ENCODE measurements at regions not wholly inside any gene's neighbourhood (a gene's known extent, or its start where the extent isn't known, plus 50 kb on each side); places are given as distances from the start of the nearest gene placed in this dataset.
A peak's percentile ranks its signal among the peaks of the same experiment; 100 is the strongest.

GRCh38 chr1:8267307-8267706 is 50.6 kb upstream of the SLC45A1 start:
- DNase-seq = no peak

- DNase-seq = no peak
Observed at GRCh38 chr1:8266436-8267165, 51.3 kb upstream of the SLC45A1 start.

DNA sequence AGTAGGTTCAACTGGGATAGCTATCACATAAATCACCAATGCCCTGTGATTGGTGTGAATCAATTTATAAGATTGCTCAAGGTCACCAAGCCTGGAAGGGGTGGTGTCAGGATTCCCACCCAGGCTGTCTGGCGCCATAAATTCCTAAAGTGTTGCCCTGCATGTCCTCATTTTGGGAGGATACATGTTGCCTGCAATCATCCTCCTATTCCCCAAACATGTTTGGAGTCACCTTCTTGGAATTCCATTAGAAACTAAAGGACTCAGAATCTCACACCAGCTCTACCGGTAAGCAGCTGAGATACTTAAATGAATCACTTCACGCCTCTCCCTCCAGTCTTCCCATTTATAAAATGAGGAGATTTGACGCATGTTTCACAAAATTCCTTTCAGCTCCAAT is 54.1 kb upstream of the SLC45A1 start:
- DNase-seq = no peak

DNA sequence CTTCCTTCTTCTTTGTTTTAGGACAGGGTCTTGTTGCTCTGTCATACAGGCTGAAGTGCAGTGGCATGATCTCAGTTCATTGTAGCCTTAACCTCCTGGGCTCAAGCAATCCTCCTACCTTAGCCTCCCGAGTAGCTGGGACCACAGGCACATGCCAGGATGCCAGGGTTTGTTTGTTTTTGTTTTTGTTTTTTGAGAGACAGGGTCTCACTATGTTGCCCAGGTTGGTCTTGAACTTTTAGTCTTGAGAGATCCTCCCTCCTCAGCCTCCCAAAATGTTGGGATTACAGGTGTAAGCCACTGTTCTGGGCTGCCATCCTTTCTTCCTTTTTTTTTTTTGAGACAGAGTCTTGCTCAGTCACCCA is 56.5 kb upstream of the SLC45A1 start:
- DNase-seq = no peak

DNA sequence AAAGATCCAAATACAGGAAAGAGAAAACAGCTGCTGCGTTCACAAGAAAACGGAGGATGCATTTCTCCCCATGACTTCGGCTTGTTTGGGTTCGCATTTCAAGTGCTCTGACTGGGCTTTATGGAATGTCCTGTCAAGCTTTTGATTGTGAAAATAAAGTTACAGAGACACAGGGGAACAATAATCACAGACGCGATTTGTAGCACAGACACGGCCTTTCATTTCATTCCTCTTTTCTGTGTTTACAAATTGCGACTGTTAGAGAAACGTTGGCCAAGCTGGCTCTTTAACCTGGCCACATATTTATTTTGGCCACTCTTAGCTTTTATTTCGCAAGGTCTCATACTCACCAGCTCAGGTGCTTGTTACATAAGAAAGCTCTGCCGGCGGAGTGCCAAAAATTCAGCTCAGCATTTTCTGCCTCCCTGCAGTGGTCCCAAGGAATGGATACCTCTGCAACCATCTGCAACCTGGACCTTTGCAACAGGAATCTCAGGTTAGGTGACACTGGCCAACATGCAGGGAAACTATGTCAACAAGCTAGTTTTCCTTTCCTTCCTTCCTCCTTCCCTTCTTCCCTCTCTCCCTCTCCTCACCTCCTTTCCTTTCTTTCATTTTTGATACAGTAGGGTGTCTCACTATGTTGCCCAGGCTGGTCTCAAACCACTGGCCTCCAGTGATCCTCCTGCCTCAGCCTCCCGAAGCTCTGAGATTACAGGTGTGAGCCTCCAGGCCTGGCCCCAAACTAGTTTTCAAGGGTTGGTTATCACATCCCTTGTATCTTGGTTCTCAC is 58.2 kb upstream of the SLC45A1 start:
- DNase-seq = no peak

- DNase-seq = no peak
Observed at GRCh38 chr1:8257621-8258020, 60.3 kb upstream of the SLC45A1 start.

GRCh38 chr1:8256321-8256720 is 61.6 kb upstream of the SLC45A1 start:
- no peak for DNase-seq

- no peak for DNase-seq
Observed at GRCh38 chr1:8255712-8256111, 62.2 kb upstream of the SLC45A1 start.

DNA sequence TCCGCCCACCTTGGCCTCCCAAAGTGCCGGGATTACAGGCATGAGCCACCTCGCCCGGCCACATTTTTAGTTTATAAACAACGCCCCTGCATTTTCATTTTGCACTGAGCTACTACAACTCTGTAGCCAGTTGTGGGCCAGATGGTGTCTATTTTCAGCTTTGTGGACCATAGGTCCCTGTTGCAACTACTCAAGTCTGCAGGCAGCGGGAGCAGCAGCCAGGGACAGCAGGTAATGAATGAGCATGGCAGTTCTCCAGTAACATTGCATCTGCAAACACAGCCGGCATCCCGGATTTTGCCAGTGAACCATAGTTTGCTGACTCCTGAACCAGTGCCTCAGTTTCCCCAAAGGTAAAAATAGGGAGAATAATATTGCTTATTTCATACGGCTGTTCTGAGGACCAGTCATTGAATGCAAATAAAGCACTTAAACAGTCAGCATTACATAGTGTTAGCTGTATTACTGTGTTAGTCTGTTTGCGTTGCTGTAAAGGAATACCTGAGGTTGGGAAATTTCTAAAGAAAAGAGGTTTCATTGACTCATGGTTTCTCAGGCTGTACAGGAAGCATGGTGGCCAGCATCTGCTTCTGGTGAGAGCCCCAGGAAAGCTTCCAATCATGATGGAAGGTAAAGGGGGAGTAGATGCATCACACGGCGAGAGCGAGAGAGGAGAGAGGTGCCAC is 65.5 kb upstream of the SLC45A1 start:
- DNase-seq = no peak

GRCh38 chr1:8251635-8252034 is 66.3 kb upstream of the SLC45A1 start:
- no peak for DNase-seq

GRCh38 chr1:8249838-8250237 is 68.1 kb upstream of the SLC45A1 start:
- peak; percentile 51 for DNase-seq

DNA sequence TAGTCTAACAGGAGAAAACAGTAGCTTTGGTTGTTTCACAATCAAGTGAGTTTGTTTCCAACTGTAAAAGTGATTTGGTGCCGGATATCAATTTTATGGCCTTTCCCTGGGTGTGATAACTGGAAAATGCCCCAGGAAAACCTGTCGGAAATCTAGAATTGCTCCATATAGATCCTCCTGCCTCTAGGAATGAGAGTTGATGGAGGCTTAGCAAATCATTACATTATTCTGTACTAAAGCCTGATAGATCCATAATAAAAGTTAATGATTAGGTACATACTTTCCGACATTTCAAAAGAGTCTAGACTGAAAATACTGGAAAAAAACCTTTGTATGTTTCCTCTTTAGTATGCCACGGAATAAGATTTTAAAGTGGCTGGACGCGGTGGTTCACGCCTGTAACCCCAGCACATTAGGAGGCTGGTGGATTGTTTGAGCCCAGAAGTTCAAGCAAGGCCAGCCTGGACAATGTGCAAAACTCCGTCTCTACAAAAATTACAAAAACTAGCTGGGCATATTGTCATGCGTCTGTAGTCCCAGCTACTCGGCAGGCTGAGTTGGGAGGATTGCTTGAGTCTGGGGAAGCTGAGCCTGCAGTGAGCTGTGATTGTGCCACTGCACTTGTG is 70.0 kb upstream of the SLC45A1 start:
- no peak for DNase-seq

GRCh38 chr1:8244304-8244703 is 73.6 kb upstream of the SLC45A1 start:
- no peak for DNase-seq

DNA sequence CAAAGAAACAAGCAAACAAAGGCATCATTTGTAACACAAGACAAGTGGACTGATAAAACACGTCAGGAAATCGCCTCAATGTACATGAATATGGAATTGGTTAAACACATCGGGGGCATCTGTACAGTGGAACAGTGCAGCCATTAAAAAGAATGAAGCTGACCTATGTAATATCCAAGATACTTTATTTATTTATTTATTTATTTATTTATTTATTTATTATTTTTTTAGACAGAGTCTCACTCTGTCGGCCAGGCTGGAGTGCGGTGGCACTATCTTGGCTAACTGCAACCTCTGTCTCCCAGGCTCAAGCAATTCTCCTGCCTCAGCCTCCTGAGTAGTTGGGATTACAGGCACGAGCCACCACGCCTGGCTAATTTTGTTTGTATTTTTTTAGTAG is 75.4 kb upstream of the SLC45A1 start:
- DNase-seq = no peak

DNA sequence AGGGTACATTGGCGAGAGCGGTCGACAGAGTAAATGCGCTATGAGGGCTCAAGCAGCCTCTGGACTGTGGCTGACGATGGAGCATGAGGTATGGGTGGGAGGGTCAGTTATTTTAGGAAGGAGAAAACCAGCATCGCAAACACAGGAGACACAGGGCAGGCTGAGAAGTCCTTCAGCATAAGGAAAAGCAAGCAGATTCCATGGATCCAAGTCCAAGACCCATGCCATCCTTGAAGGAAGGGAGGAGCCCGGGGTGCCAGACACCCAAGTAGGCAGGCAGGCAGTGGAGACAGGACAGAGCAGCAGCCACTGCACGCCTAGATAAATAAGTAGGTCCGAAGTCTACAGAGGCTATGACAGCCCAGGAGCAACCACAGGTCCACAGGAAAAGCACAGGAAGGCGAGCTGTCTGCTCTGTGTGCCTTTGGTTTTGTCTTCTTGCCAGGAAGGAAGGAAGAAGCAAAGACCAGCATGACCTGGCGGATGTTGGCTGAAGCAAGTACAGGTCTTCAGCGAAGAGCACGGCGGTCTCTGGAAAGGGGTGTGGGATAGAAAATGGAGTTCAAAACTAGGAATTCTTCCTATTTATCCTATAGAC is 76.4 kb upstream of the SLC45A1 start:
- DNase-seq = peak; percentile 41

DNA sequence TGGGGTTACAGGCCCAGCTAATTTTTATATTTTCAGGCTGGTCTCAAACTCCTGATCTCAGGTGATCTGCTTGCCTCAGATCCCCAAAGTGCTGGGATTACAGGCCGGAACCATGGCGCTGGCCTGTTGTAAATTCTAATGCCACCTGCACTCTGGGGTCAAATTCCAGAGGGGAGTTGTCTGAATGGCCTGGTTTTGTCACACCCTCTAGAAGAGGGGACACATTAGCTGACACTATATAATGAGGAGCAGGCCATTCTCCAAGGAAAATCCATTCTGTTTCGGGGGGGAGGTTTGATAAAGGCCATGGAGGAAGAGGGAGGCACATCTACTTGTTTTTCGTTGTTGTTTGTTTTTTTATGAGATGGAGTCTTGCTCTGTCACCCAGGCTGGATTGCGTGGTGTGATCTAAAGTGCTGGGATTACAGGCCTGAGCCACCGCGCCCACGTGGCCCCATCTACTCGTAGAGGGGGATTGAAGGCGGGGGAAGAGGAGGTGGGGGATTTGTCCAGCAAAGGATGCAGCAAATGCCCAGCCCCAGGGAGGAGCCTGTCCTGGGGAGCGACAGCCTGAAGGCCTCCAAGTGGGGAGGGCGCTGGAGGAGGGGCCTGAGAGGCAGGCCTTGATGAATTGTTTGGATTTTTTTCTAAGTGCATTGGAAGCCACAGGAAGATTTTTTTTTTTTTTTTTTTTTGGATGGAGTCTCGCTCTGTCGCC is 78.4 kb upstream of the SLC45A1 start:
- no peak for DNase-seq

DNA sequence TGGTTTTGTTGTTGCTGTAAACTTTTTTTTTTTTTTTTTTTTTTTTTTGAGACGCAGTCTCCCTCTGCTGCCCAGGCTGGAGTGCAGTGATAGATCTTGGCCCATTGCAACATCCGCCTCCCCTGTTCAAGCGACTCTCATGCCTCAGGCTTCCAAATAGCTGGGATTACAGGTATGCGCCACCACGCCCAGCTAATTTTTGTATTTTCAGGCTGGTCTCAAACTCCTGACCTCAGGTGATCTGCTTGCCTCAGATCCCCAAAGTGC is 78.9 kb upstream of the SLC45A1 start:
- DNase-seq = no peak

- no peak for DNase-seq
Observed at GRCh38 chr1:8238141-8239038, 79.5 kb upstream of the SLC45A1 start.

DNA sequence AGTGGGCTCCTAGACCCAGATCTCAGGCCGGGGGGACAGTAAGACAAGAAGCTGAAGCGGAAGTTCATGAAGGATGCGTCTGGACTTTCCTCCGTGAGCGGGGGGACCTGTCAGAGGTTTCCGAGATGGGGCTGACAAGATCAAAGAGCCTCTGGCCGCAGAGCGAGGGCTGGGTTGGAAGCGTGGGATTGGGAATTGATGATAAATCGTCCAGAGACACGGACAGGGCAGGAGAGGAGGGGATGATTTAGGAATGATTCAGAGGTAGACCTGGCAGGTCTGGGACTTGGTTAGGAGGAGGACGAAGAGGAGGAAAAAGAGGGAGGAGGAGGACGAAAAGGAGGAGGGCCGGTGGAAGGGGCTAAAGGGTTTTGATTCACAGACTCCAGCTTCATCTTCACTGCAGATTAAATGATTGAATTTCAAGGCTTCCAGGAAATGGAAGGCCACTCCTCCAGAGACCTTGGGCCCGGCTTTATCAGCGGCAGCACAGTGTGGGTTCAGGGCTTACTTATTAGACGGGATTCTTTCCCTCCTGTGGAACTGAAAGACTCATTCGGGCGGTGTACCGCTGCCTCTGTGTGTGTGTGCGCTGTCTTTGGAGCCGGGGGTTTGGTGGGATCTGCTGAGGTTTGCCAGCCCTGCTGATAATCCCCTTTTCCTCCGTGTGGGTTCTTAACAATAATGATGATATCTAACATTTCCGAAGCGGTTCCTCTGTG is 85.7 kb upstream of the SLC45A1 start:
- DNase-seq = no peak

- DNase-seq = no peak
Observed at GRCh38 chr1:8230292-8230621, 87.7 kb upstream of the SLC45A1 start.

DNA sequence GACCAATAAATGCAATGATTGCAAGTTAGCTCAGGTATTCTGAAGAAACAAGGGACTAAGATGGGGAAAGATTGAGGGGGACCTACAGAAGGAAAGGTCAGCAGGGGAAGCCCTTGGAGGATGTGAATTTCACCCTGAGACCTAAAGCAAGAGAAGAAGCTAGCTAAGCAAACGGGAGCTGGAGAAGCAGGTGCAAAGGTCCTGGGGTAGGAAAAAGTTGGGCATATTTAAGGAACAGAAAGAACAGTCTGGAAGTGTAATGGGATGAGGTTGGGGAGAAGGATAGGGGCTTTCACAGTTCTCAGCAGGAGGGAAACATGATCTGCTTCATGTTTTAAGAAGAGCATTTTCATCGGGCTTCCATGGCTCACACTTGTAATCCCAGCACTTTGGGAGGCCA is 89.7 kb upstream of the SLC45A1 start:
- no peak for DNase-seq

Data from GDM1 (cell line).